Stimulated activated naive CD8-positive, alpha-beta T cell treated with anti-CD3 and anti-CD28 coated beads, Interleukin-15, Interleukin-2, amounts not matched to agents 100 ng/mL and 50 ng/mL, for 24 hours (primary cell): ENCODE measurements at regions not wholly inside any gene's neighbourhood (a gene's known extent, or its start where the extent isn't known, plus 50 kb on each side); places are given as distances from the start of the nearest gene placed in this dataset.
"Not testable (repeated sequence)": the region's sequence is repeated elsewhere in the genome, so short reads cannot be mapped to it uniquely, and the experiment has no call there.

ENCODE experiments used
- H3K27ac Mint-ChIP-seq: one replicate; pipeline ENCODE4 v1.8.0; 2021; ENCODE audit warnings: mild to moderate bottlenecking, mixed read lengths
- H3K27me3 Mint-ChIP-seq: one replicate; pipeline ENCODE4 v1.8.0; 2021; ENCODE audit warnings: mixed read lengths
- H3K36me3 Mint-ChIP-seq: one replicate; pipeline ENCODE4 v1.8.0; 2021; ENCODE audit warnings: low read depth, mixed read lengths
- H3K4me1 Mint-ChIP-seq: one replicate; pipeline ENCODE4 v1.8.0; 2021; ENCODE audit warnings: low read depth, mixed read lengths
- H3K4me3 Mint-ChIP-seq: one replicate; pipeline ENCODE4 v1.8.0; 2021; ENCODE audit warnings: mild to moderate bottlenecking, mixed read lengths
- H3K9me3 Mint-ChIP-seq: one replicate; pipeline ENCODE4 v1.8.0; 2021; ENCODE audit warnings: mixed read lengths

GRCh38 chrY:8035653-8036052 lies 1124.1 kb upstream of the AMELY start:
- no peaks in the 10 kb centered on the region for H3K9me3 Mint-ChIP-seq
- H3K27me3 Mint-ChIP-seq: no peaks in the 10 kb centered on the region
- no peaks in the 10 kb centered on the region for H3K4me1 Mint-ChIP-seq
- no peak overlapping the region for H3K4me3 Mint-ChIP-seq
- H3K36me3 Mint-ChIP-seq: no peaks in the 10 kb centered on the region
- H3K27ac Mint-ChIP-seq: no peak overlapping the region

GRCh38 chrY:8034673-8035072 lies 1123.1 kb upstream of the AMELY start:
- H3K9me3 Mint-ChIP-seq: no peaks in the 10 kb centered on the region
- no peak overlapping the region for H3K27ac Mint-ChIP-seq
- H3K27me3 Mint-ChIP-seq: peaks cover 3% of the 10 kb centered on the region
- no peaks in the 10 kb centered on the region for H3K36me3 Mint-ChIP-seq
- H3K4me1 Mint-ChIP-seq: no peaks in the 10 kb centered on the region
- no peak overlapping the region for H3K4me3 Mint-ChIP-seq

GRCh38 chrY:8033200-8033599 lies 1121.6 kb upstream of the AMELY start:
- Mint-ChIP-seq H3K36me3 (no peaks in the 10 kb centered on the region), H3K27me3 (peaks cover 4% of the 10 kb centered on the region), H3K9me3 (no peaks in the 10 kb centered on the region), H3K4me1 (no peaks in the 10 kb centered on the region), H3K4me3 (no peak overlapping the region), H3K27ac (no peak overlapping the region)

GRCh38 chrY:8020540-8020939 lies 1109.0 kb upstream of the AMELY start:
- H3K27me3 Mint-ChIP-seq: no peaks in the 10 kb centered on the region
- no peak overlapping the region for H3K4me3 Mint-ChIP-seq
- peaks cover 7% of the 10 kb centered on the region for H3K9me3 Mint-ChIP-seq
- H3K36me3 Mint-ChIP-seq: no peaks in the 10 kb centered on the region
- no peak overlapping the region for H3K27ac Mint-ChIP-seq
- no peaks in the 10 kb centered on the region for H3K4me1 Mint-ChIP-seq

- Mint-ChIP-seq H3K27ac (no peak overlapping the region), H3K4me1 (no peaks in the 10 kb centered on the region), H3K36me3 (no peaks in the 10 kb centered on the region), H3K4me3 (no peak overlapping the region), H3K9me3 (peaks cover 3% of the 10 kb centered on the region), H3K27me3 (no peaks in the 10 kb centered on the region)
Observed at GRCh38 chrY:8011515-8011914, 1100.0 kb upstream of the AMELY start.

GRCh38 chrY:8004196-8004595 lies 1092.6 kb upstream of the AMELY start:
- peaks cover 8% of the 10 kb centered on the region for H3K4me1 Mint-ChIP-seq
- no peaks in the 10 kb centered on the region for H3K27me3 Mint-ChIP-seq
- peaks cover 4% of the 10 kb centered on the region for H3K9me3 Mint-ChIP-seq
- no peak overlapping the region for H3K27ac Mint-ChIP-seq
- no peaks in the 10 kb centered on the region for H3K36me3 Mint-ChIP-seq
- no peak overlapping the region for H3K4me3 Mint-ChIP-seq

- Mint-ChIP-seq H3K4me1 (no peaks in the 10 kb centered on the region), H3K36me3 (no peaks in the 10 kb centered on the region), H3K9me3 (peaks cover 4% of the 10 kb centered on the region)
Observed at GRCh38 chrY:7996726-7997125, 1085.2 kb upstream of the AMELY start.

GRCh38 chrY:7994781-7995180 lies 1083.2 kb upstream of the AMELY start:
- H3K27me3 Mint-ChIP-seq, H3K4me3 Mint-ChIP-seq, H3K27ac Mint-ChIP-seq, H3K4me1 Mint-ChIP-seq, H3K9me3 Mint-ChIP-seq, H3K36me3 Mint-ChIP-seq: not testable (repeated sequence)

More at GRCh38 chrY:7996726-7997125, 1085.2 kb upstream of the AMELY start:
- Mint-ChIP-seq H3K4me3 (no peak overlapping the region), H3K27ac (no peak overlapping the region), H3K27me3 (no peaks in the 10 kb centered on the region)

GRCh38 chrY:7979770-7980169 lies 1068.2 kb upstream of the AMELY start:
- Mint-ChIP-seq H3K4me1 (no peaks in the 10 kb centered on the region), H3K36me3 (no peaks in the 10 kb centered on the region), H3K4me3 (no peak overlapping the region), H3K27ac (no peak overlapping the region), H3K9me3 (no peaks in the 10 kb centered on the region), H3K27me3 (no peaks in the 10 kb centered on the region)

GRCh38 chrY:7977301-7977700 lies 1065.7 kb upstream of the AMELY start:
- no peaks in the 10 kb centered on the region for H3K4me1 Mint-ChIP-seq
- H3K9me3 Mint-ChIP-seq: no peaks in the 10 kb centered on the region
- H3K36me3 Mint-ChIP-seq: no peaks in the 10 kb centered on the region
- H3K27me3 Mint-ChIP-seq: no peaks in the 10 kb centered on the region
- H3K27ac Mint-ChIP-seq: no peak overlapping the region
- no peak overlapping the region for H3K4me3 Mint-ChIP-seq

GRCh38 chrY:7968293-7968692 lies 1056.7 kb upstream of the AMELY start:
- no peaks in the 10 kb centered on the region for H3K4me1 Mint-ChIP-seq
- no peak overlapping the region for H3K4me3 Mint-ChIP-seq
- H3K27me3 Mint-ChIP-seq: no peaks in the 10 kb centered on the region
- H3K36me3 Mint-ChIP-seq: no peaks in the 10 kb centered on the region
- H3K27ac Mint-ChIP-seq: no peak overlapping the region
- H3K9me3 Mint-ChIP-seq: no peaks in the 10 kb centered on the region

GRCh38 chrY:7966916-7967315 lies 1055.4 kb upstream of the AMELY start:
- H3K9me3 Mint-ChIP-seq: no peaks in the 10 kb centered on the region
- H3K36me3 Mint-ChIP-seq: no peaks in the 10 kb centered on the region
- H3K4me3 Mint-ChIP-seq: no peak overlapping the region
- no peaks in the 10 kb centered on the region for H3K4me1 Mint-ChIP-seq
- H3K27me3 Mint-ChIP-seq: no peaks in the 10 kb centered on the region
- H3K27ac Mint-ChIP-seq: no peak overlapping the region

GRCh38 chrY:7963393-7963792 lies 1051.8 kb upstream of the AMELY start:
- Mint-ChIP-seq H3K27ac (no peak overlapping the region), H3K4me1 (no peaks in the 10 kb centered on the region), H3K9me3 (no peaks in the 10 kb centered on the region), H3K4me3 (no peak overlapping the region), H3K27me3 (no peaks in the 10 kb centered on the region), H3K36me3 (no peaks in the 10 kb centered on the region)

GRCh38 chrY:7962350-7962749 lies 1050.8 kb upstream of the AMELY start:
- H3K36me3 Mint-ChIP-seq: no peaks in the 10 kb centered on the region
- no peaks in the 10 kb centered on the region for H3K4me1 Mint-ChIP-seq
- H3K9me3 Mint-ChIP-seq: no peaks in the 10 kb centered on the region
- H3K27ac Mint-ChIP-seq: no peak overlapping the region
- H3K27me3 Mint-ChIP-seq: peaks cover 5% of the 10 kb centered on the region
- no peak overlapping the region for H3K4me3 Mint-ChIP-seq

- Mint-ChIP-seq H3K4me1 (no peaks in the 10 kb centered on the region), H3K27ac (no peak overlapping the region), H3K9me3 (no peaks in the 10 kb centered on the region), H3K4me3 (no peak overlapping the region), H3K36me3 (no peaks in the 10 kb centered on the region), H3K27me3 (peaks cover 5% of the 10 kb centered on the region)
Observed at GRCh38 chrY:7961811-7962210, 1050.3 kb upstream of the AMELY start.

- H3K4me1 Mint-ChIP-seq: no peaks in the 10 kb centered on the region
- no peaks in the 10 kb centered on the region for H3K36me3 Mint-ChIP-seq
- H3K9me3 Mint-ChIP-seq: no peaks in the 10 kb centered on the region
- H3K27me3 Mint-ChIP-seq: peaks cover 5% of the 10 kb centered on the region
- H3K4me3 Mint-ChIP-seq: no peak overlapping the region
- no peak overlapping the region for H3K27ac Mint-ChIP-seq
Observed at GRCh38 chrY:7957773-7958172, 1046.2 kb upstream of the AMELY start.
